GM21576 (cell line): ENCODE measurements at regions not wholly inside any gene's neighbourhood (a gene's known extent, or its start where the extent isn't known, plus 50 kb on each side); places are given as distances from the start of the nearest gene placed in this dataset.
"Not testable (repeated sequence)": the region's sequence is repeated elsewhere in the genome, so short reads cannot be mapped to it uniquely, and the experiment has no call there.

Experiments
- ATAC-seq: cut with Tn5 transposase; IDR thresholded peaks from one replicate; pipeline ENCODE4 v1.9.1; 2021; ENCODE audit warnings: mild to moderate bottlenecking, moderate library complexity; ENCODE audit not compliant: unreplicated experiment

GRCh38 chr14:98926146-98926545 is 345.9 kb downstream of the BCL11B start:
- no peak for ATAC-seq

GRCh38 chr14:98926801-98927200 is 345.2 kb downstream of the BCL11B start:
- ATAC-seq = no peak

- ATAC-seq = no peak
These were observed 344.0 kb downstream of the BCL11B start for GRCh38 chr14:98927986-98928385.

- ATAC-seq = no peak
These were observed 343.6 kb downstream of the BCL11B start for GRCh38 chr14:98928418-98928817.

GRCh38 chr14:98931126-98931525 is 340.9 kb downstream of the BCL11B start:
- ATAC-seq = no peak

GRCh38 chr14:98931911-98932310 is 340.1 kb downstream of the BCL11B start:
- ATAC-seq = no peak

- ATAC-seq = no peak
These were observed 339.3 kb downstream of the BCL11B start for GRCh38 chr14:98932431-98933325.

DNA sequence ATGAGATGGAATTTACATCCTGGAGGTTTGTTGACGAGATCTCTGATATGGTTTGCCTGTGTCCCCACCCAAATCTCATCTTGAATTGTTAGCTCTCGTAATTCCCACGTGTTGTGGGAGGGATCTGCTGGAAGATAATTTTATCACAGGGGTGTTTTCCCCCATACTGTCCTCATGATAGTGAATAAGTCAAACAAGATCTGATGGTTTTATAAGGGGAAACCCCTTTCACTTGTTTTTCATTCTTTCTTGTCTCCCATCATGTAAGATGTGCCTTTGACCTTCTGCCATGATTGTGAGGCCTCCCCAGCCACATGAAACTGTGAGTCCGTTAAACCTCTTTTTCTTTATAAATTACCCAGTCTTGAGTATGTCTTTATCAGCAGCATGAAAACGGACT is 337.4 kb downstream of the BCL11B start:
- not testable (repeated sequence) for ATAC-seq

- ATAC-seq = no peak
These were observed 336.1 kb downstream of the BCL11B start for GRCh38 chr14:98935921-98936320.

DNA sequence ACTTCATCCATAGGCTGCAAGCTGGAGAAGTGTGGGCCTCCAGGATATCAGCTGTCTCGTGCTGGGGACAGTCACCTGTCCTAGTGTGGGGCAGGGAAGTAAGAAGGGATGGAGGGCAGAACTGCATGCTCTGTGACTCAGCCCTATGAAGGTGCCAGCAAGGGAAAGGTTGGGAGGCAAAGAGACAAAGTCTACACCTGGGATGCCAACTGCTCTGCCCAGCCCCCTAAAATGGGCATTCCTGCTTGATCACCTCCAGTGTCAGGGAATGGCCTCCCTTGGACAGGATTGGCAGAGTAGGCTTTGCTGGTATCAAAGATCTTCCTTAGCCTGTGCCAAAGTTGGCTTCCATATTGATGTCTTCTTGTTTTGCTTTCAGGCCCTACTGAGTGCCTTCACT is 335.0 kb downstream of the BCL11B start:
- ATAC-seq = no peak

DNA sequence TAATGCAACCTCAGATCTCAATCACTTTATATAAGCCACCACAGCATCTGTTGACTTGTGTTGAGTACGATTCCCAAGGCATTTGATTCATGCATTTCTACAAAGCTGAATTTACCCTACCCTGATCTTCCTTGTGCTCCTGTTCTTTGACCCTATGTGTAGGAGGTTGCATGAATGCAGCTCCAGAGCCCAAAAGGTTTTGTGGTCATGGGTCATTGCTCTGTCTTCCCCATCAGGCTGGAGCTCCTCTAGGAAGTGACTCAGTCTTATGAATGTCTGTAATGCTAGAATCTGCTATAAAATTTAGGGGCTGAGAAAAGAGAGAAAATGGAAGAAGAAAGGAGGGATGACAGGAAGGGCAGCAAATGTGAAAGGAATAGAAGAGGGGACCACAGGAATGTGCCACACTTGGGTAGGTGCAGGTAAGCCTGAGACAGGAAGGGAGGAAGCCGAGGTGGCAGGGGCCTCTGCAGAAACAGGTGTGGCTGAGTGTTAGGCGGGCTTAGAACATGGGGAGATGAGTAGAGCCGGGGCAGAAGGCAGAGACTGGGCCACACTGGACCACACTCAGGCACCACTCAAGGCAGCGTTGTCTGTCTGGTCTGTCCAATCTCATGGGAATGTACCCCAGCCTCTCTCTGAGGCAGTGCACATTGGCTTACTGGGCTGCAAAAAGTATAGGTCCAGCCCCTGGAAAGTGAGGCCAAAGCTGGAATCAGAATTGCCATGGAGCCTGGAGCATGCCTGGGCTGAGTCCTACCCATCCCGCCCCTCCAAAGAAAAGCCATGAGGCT is 334.1 kb downstream of the BCL11B start:
- ATAC-seq = no peak

DNA sequence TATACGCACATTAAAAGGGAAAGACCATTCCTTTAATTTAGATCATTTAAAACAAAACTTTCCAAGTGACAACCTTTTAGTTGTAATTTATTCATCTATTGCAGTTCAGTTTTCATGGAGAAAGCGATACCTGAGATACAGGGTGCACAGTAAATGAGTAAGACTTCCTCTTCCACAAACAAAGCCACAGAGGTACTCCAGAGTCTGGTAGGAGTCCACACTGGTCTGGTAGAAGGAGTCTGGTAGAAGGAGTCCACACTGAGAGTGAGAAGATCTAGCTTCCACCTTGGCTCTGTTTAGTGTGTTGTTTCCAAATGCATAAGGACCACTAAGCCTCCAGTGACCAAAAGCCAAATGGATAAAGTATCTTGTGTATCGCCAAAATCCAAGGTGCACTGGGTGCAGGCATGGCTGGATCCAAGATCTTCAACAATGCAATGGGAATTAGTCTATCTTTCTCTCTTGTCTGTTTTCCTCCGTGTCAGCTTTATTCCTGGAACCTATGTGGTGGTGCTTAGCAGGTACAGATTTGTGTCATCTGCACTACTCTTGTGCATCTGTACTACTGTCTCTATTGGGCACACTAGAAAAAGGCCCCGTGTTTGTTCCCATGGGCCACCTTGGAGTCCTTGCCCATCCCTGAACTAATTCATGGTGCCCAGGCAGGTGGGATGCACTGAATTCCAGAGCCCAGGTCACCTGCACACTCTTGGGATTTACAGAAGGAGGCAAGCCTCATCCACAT is 331.1 kb downstream of the BCL11B start:
- ATAC-seq = no peak

GRCh38 chr14:98941481-98941880 is 330.5 kb downstream of the BCL11B start:
- ATAC-seq = no peak

DNA sequence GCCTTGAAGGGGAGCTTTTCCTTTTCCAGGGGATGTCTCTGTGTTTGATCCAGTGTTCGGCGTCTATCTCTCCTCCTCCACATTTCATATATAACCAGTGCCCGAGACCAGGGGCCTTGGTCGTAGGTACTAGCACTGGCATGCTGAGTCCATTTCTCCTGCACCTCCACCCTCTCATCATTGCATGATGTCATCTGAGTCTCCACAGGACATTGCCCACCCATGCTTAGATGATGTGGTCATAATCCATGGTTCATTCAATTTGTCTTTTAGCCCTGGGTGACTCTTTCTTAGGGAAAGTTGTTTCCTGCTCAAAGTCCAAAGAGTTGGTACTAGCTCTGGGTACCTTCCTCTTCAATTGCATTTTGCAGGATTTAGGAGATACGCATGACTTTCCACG is 328.1 kb downstream of the BCL11B start:
- no peak for ATAC-seq

DNA sequence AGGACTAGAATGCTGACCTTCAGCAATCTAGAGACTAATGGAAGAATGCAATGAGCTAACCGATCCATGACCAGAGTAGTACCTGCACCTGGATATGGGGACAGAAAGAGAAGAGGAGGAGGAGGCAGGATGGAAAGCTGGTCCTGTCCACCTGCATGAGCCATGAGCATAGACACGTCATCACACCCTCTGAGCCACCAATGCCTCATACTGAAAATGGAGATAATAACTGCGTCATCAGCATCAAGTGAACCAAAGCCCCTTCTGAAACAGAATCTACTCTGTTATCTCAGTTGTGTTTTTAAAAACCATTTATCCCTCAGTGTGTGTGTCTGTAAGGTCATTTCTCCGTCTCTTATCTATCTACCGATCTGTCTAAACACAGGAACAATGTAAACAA is 327.0 kb downstream of the BCL11B start:
- no peak for ATAC-seq

DNA sequence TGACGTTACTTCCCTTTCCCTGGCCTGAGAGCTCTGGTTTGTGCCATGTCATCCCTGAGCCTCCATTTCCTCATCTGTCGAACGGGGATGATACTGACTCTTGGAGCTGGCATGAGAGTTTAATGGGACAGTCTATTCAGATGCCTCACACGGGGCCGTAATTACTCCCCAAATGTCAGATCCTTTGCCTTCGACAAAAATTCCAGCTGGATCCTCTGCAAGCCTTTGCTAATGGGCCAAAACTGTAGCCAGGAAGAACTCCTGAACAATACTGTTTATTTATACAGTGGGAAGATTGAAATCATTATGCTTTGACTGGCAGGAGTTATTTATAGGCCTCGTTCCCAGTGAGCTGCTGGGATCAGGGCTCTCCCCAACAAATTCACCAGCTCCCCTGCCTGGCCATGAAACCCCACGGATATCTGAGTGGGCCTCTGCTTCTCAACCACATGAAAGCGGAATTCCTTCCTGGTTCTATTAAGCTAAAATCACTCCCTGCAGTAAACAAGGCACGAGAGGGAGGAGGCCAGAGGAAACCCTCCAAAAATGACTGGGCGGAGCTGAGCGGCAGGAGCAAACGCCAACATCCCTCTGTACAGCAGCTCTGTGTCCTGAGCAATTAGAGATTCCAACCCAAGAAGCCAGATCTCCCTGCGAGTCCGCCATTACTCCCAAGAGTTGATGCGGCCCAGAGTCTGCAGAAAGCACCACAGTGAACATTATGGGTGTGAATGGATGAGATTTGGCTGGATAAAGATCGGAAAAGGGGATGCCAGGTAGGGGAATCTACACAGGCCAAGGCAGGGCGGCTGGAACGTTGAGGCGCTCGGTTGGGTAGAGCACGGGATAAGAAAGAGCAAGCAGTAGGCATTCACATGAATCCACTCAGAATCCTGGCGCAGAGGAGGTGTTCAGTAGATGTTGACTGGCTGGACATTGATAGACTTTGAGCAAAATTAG is 326.1 kb downstream of the BCL11B start:
- no peak for ATAC-seq

GRCh38 chr14:98946940-98947339 is 325.1 kb downstream of the BCL11B start:
- no peak for ATAC-seq

DNA sequence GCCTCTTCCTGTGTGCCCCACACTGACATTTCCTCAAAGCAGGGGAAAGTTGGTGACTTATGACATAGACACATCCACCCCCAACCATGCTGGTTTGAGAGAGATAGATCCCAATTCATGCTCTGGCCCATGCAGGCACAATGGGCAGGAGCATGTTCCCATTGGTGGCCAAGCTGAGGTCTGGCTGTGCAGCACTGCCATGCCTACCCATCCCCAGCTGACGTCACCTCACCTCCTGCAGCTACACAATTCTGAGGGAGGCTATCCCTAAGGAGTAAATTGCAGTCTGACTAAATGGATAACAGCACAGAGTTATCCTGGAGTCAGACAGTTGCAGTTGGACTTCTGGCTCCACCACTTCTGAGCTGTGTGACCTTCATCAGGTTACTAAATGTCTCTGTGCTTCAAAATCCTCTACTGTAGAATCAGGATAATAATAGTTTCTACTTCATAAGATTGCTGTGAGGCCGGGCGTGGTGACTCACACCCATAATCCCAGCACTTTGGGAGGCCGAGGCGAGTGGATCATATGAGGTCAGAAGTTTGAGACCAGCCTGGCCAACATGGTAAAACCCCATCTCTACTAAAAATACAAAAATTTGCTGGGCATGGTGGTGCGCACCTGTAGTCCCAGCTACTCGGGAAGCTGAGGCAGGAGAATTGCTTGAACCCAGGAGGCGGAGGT is 323.9 kb downstream of the BCL11B start:
- ATAC-seq = no peak

- ATAC-seq = no peak
These were observed 322.9 kb downstream of the BCL11B start for GRCh38 chr14:98949051-98949450.
